CD14-positive monocyte (primary cell): ENCODE measurements at regions not wholly inside any gene's neighbourhood (a gene's known extent, or its start where the extent isn't known, plus 50 kb on each side); places are given as distances from the start of the nearest gene placed in this dataset.

Experiments used
- DNase-seq, 3 donors: peaks; one replicate each; pipeline ENCODE4 v3.0.0-alpha.2; 2011 to 2022
- H2AFZ ChIP-seq: 2 replicates; pipeline ENCODE4 v1.6.0; 2012; ENCODE audit warnings: mild to moderate bottlenecking, low read depth, low read length, inconsistent platforms; ENCODE audit not compliant: insufficient read depth, poor library complexity, severe bottlenecking
- H3K27ac ChIP-seq, 2 donors: 1 replicate in 1 of 2; 2 replicates in 1 of 2; pipeline ENCODE4 v1.5.1; 2012 to 2013; ENCODE audit warnings: low read length in 2 of 2, control low read depth in 1 of 2, inconsistent platforms in 1 of 2, low read depth in 1 of 2, mild to moderate bottlenecking in 1 of 2
- H3K27me3 ChIP-seq, 2 donors: one replicate each; pipeline versions ENCODE4 v1.6.0 to v1.6.1; 2011 to 2013; ENCODE audit warnings: low read length in 2 of 2; ENCODE audit not compliant: control insufficient read depth in 2 of 2, insufficient read depth in 2 of 2
- H3K36me3 ChIP-seq, 2 donors: replicated peaks in 1 of 2; 1 replicate in 1 of 2; 2 replicates in 1 of 2; pipeline versions ENCODE4 v1.5.1 to v1.6.1; 2012 to 2013; ENCODE audit warnings: low read length in 2 of 2, control low read depth in 1 of 2, inconsistent platforms in 1 of 2, mild to moderate bottlenecking in 1 of 2; ENCODE audit not compliant: insufficient read depth in 2 of 2, control insufficient read depth in 1 of 2
- H3K4me1 ChIP-seq, 2 donors: 1 replicate in 1 of 2; 2 replicates in 1 of 2; pipeline versions ENCODE4 v1.5.1 to v1.6.1; 2012 to 2013; ENCODE audit warnings: low read length in 2 of 2, control low read depth in 1 of 2, inconsistent platforms in 1 of 2, mild to moderate bottlenecking in 1 of 2, moderate library complexity in 1 of 2; ENCODE audit not compliant: insufficient read depth in 2 of 2, control insufficient read depth in 1 of 2
- H3K4me2 ChIP-seq: replicated peaks from 2 replicates; pipeline ENCODE3; 2012; ENCODE audit warnings: low read length, moderate library complexity, mild to moderate bottlenecking; ENCODE audit not compliant: poor library complexity, severe bottlenecking; ENCODE audit errors: extremely low read depth
- H3K4me3 ChIP-seq, 3 experiments: fragments of 200-600 bp in 1 of 3; sonication (generic) in 1 of 3; replicated peaks in 1 of 3; 1 replicate in 2 of 3; 2 replicates in 1 of 3; pipeline ENCODE4 v1.5.1; 2011 to 2013; ENCODE audit warnings: low read length in 3 of 3, mild to moderate bottlenecking in 3 of 3, control low read depth in 2 of 3, low read depth in 2 of 3, inconsistent platforms in 1 of 3, moderate library complexity in 1 of 3
- H3K79me2 ChIP-seq: 2 replicates; pipeline ENCODE4 v1.6.0; 2012; ENCODE audit warnings: mild to moderate bottlenecking, control low read depth, inconsistent platforms, low read length, moderate library complexity; ENCODE audit not compliant: insufficient read depth
- H3K9ac ChIP-seq: 2 replicates; pipeline ENCODE4 v1.6.0; 2017; ENCODE audit warnings: low read length, mild to moderate bottlenecking; ENCODE audit not compliant: insufficient read depth, poor library complexity, severe bottlenecking
- H3K9me3 ChIP-seq, 2 donors: replicated peaks in 1 of 2; 1 replicate in 1 of 2; 2 replicates in 1 of 2; pipeline versions ENCODE4 v1.5.1 to v1.6.1; 2012 to 2013; ENCODE audit warnings: low read length in 2 of 2, control low read depth in 1 of 2; ENCODE audit not compliant: control insufficient read depth in 1 of 2, insufficient read depth in 1 of 2
- H4K20me1 ChIP-seq: 2 replicates; pipeline ENCODE4 v1.6.0; 2012; ENCODE audit warnings: mild to moderate bottlenecking, low read length, control low read depth, moderate library complexity; ENCODE audit not compliant: insufficient read depth
- H3K27ac Mint-ChIP-seq, 7 donors: one replicate each; pipeline ENCODE4 v1.8.0; 2020; ENCODE audit warnings: mild to moderate bottlenecking in 7 of 7, mixed read lengths in 7 of 7, moderate library complexity in 6 of 7, inconsistent platforms in 2 of 7
- H3K27me3 Mint-ChIP-seq, 3 donors: one replicate each; pipeline ENCODE4 v1.8.0; 2021 to 2022; ENCODE audit warnings: low read depth in 3 of 3, mild to moderate bottlenecking in 3 of 3, mixed read lengths in 3 of 3, moderate library complexity in 3 of 3, inconsistent platforms in 1 of 3
- H3K36me3 Mint-ChIP-seq, 2 donors: one replicate each; pipeline ENCODE4 v1.8.0; 2020; ENCODE audit warnings: mixed read lengths in 2 of 2, inconsistent platforms in 1 of 2, mild to moderate bottlenecking in 1 of 2
- H3K4me1 Mint-ChIP-seq: one replicate; pipeline ENCODE4 v1.8.0; 2020; ENCODE audit warnings: mild to moderate bottlenecking, mixed read lengths
- H3K4me3 Mint-ChIP-seq, 2 donors: one replicate each; pipeline ENCODE4 v1.8.0; 2020; ENCODE audit warnings: mild to moderate bottlenecking in 2 of 2, mixed read lengths in 2 of 2, moderate library complexity in 1 of 2
- H3K9me3 Mint-ChIP-seq, 7 donors: one replicate each; pipeline ENCODE4 v1.8.0; 2020 to 2022; ENCODE audit warnings: mixed read lengths in 7 of 7, mild to moderate bottlenecking in 6 of 7, moderate library complexity in 6 of 7, inconsistent platforms in 2 of 7
- CTCF ChIP-seq: fragments of 200-600 bp; IDR thresholded peaks from one replicate; pipeline ENCODE4 v1.8.0; 2022; ENCODE audit warnings: antibody characterized with exemption, mild to moderate bottlenecking
- WGBS: methylation state at CpG from one replicate; pipeline ENCODE4 v1.1.5; 2013; ENCODE audit warnings: missing lambda C conversion rate; ENCODE audit not compliant: insufficient coverage; 5-methylcytosine and 5-hydroxymethylcytosine counted together
- intact Hi-C, 2 donors: fragments of 100-400 bp; cut with micrococcal nuclease; formaldehyde crosslinking; loops; one replicate each; pipeline versions ENCODE4 v1.15.0 to v1.15.1; 2023

GRCh38 chr21:26635681-26636080 is 62.6 kb upstream of the CYYR1 start:
- Histone ChIP-seq H4K20me1 (no peaks in the 10 kb centered on the region), H3K4me3 (no peak overlapping the region), H2AFZ (no peak overlapping the region), H3K9me3 (peaks cover 10 to 13% of the 10 kb centered on the region in 2 donors), H3K4me2 (no peak overlapping the region), H3K79me2 (no peaks in the 10 kb centered on the region), H3K27ac (no peak overlapping the region), H3K36me3 (no peaks in the 10 kb centered on the region), H3K27me3 (no peaks in the 10 kb centered on the region), H3K4me1 (no peaks in the 10 kb centered on the region), H3K9ac (no peak overlapping the region)
- no peak overlapping the region for H3K27ac Mint-ChIP-seq
- no peaks in the 10 kb centered on the region for H3K4me1 Mint-ChIP-seq
- DNase-seq, result no peak
- intact Hi-C loops, result no loop called here
- H3K27me3 Mint-ChIP-seq, result no peaks in the 10 kb centered on the region
- no peak for TF ChIP-seq CTCF
- no peaks in the 10 kb centered on the region for H3K36me3 Mint-ChIP-seq
- peaks cover 2 to 15% (median 8%) of the 10 kb centered on the region in 7 donors for H3K9me3 Mint-ChIP-seq
- no CpG with 5 or more reads among the region's 3 CpGs for WGBS
- no peak overlapping the region for H3K4me3 Mint-ChIP-seq

GRCh38 chr21:26632691-26633090 is 59.6 kb upstream of the CYYR1 start:
- H3K9ac ChIP-seq, result no peak overlapping the region
- H3K4me1 ChIP-seq, result no peaks in the 10 kb centered on the region
- H3K27me3 Mint-ChIP-seq, result peaks cover 0 to 1% (median 0%) of the 10 kb centered on the region in 3 donors
- no peak overlapping the region for H3K27ac Mint-ChIP-seq
- H3K4me1 Mint-ChIP-seq, result no peaks in the 10 kb centered on the region
- H2AFZ ChIP-seq, result no peak overlapping the region
- 50% methylated on average over 2 of the region's 2 CpGs for WGBS
- H3K27ac ChIP-seq, result no peak overlapping the region
- no peak overlapping the region for H3K4me3 Mint-ChIP-seq
- H4K20me1 ChIP-seq, result no peaks in the 10 kb centered on the region
- peaks cover 10 to 13% of the 10 kb centered on the region in 2 donors for H3K9me3 ChIP-seq
- peaks cover 2 to 14% (median 6%) of the 10 kb centered on the region in 7 donors for H3K9me3 Mint-ChIP-seq
- H3K36me3 Mint-ChIP-seq, result no peaks in the 10 kb centered on the region
- no peaks in the 10 kb centered on the region for H3K79me2 ChIP-seq
- no peaks in the 10 kb centered on the region for H3K27me3 ChIP-seq
- no peak overlapping the region for H3K4me2 ChIP-seq
- intact Hi-C loops, result no loop called here
- no peaks in the 10 kb centered on the region for H3K36me3 ChIP-seq
- TF ChIP-seq CTCF, result no peak
- DNase-seq, result no peak
- H3K4me3 ChIP-seq, result no peak overlapping the region
